ENCODE measurements at regions not wholly inside any gene's neighbourhood (a gene's known extent, or its start where the extent isn't known, plus 50 kb on each side); places are given as distances from the start of the nearest gene placed in this dataset.
"Not testable (repeated sequence)": the region's sequence is repeated elsewhere in the genome, so short reads cannot be mapped to it uniquely, and the experiment has no call there.

DNA sequence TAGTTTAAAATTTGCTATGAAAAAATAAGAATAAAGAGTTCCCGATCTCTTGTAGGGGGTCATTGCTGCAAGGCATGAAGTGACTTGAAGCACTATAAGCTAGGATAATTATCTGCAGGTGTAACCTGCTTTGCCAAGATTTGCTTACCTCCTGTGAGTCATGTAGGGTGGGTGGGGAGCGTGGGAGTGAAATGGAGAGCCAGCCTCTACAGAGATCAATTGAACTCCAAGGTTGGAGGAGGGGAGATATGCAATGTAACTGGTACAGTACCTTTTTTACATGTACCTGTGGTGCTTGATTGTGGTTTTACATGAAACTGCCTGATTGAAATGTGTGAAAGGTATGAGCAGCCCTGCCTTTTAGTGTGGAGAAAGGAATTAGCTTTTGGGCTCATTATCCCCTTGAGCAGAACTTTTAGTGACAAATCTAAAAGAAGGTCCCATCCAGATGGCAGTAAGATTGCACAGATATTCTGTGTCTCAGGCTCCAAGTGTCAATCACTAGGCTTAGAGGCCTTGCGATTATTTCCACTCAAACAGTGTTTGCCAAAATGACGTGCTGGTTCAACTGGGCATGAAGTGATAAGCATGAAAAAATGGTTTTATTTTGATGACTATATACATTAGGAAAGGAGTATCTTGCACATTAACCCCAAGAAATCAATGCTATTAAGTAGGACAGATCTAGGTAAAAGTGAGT, 138.6 kb upstream of the GRB10 start:
- no peak for DNase-seq (ENCODE audit: low read depth)
- H3K4me3 ChIP-seq (ENCODE audit: low read depth, low read length): no peak overlapping the region

DNA sequence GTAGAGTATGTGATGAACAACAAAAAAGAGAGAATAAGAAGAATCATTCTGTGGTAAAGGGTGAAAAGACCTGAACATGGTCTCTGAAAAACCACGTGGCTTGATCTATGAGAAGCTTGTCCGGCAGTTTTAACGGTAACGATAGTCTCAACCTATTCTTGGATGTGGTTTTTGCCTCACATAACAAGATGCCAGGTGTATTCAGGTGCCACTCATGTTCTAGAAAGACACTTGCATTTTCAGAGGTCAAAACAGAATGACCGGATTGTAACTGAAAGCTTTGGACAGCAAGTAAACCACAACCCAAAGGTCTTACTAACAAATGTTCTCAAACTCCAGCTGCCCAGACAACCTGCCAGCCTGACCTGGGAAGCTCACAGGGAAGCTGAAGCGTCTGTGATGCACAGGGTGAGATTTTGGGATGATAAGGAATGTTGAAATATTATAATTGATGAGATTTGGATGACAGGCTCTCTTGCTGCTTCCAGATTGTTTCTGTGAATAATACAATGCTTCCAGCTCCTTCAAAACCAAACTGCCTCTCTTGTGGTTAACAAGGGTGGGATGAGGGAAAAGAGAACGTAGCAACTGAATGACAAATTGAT, 137.4 kb upstream of the GRB10 start:
- DNase-seq (ENCODE audit: low read depth): no peak
- no peak overlapping the region for H3K4me3 ChIP-seq (ENCODE audit: low read depth, low read length)

DNA sequence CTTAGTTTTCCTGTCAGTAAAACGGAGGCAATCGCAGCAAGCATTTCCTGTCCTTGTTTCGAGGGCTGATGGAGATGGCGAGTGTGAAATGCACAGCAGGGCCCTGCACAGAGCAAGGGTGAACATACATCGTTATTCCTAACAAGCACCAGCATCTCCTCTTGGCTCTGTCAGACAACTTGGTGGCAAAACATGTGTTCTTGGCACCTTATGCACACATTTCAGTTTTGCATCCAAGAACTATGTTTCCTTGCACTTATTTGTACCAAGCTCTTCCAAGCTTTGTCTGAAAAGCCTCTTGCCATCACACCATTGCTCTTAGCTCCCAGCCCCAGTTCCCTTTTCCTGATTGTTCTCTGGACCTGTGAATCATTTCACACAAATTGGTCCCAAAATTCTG, 132.9 kb upstream of the GRB10 start:
- no peak overlapping the region for H3K4me3 ChIP-seq (ENCODE audit: low read depth, low read length)
- no peak for DNase-seq (ENCODE audit: low read depth)

DNA sequence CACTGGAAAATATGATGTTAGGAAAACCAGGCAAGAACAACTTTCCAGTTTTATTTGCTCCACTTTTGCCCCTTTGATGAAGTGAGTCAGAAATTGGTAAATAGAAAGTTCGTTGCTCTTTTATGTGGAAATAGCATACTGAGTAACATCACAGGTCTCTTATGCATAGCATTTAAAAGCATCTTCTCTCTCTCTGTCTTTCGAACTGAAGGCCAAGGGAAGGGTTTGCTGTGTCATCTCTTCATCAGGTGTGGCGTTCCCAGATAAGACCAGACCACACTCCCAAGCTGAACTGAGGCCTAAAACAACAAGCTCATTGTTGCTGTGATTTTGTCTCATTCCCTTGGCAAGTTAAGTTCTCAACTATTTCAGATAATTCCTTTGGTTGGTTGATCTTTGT, 131.8 kb upstream of the GRB10 start:
- H3K4me3 ChIP-seq (ENCODE audit: low read depth, low read length): no peak overlapping the region
- DNase-seq (ENCODE audit: low read depth): no peak

DNA sequence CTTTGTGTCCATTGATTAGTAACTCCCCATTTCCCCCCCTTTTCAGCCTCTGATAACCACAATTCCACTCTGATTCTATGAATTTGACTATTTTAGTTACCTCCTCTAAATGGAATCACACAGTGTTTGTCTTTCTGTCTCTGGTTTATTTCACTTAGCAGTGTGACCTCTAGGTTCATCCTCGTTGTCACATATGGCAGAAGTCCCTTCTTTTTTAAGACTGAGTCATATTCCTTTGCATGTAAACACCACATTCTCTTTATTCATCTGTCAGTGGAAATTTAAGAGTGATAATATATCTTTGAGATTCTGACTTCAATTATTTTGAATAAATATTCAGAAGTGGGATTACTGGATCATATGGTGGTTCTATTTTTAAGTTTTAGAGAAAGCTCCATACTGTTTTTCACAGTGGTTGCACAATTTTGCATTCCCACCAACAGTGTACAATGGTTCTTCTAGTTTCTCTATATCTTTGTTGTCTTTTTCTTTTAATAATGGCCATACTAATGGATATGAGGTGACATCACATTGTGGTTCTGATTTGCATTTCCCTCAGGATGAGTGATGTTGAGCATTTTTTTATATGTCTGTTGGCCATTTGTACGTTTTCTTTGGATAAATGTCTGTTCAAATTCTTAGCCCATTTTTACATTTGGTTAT, 126.1 kb upstream of the GRB10 start:
- no peak for DNase-seq (ENCODE audit: low read depth)
- no peak overlapping the region for H3K4me3 ChIP-seq (ENCODE audit: low read depth, low read length)

DNA sequence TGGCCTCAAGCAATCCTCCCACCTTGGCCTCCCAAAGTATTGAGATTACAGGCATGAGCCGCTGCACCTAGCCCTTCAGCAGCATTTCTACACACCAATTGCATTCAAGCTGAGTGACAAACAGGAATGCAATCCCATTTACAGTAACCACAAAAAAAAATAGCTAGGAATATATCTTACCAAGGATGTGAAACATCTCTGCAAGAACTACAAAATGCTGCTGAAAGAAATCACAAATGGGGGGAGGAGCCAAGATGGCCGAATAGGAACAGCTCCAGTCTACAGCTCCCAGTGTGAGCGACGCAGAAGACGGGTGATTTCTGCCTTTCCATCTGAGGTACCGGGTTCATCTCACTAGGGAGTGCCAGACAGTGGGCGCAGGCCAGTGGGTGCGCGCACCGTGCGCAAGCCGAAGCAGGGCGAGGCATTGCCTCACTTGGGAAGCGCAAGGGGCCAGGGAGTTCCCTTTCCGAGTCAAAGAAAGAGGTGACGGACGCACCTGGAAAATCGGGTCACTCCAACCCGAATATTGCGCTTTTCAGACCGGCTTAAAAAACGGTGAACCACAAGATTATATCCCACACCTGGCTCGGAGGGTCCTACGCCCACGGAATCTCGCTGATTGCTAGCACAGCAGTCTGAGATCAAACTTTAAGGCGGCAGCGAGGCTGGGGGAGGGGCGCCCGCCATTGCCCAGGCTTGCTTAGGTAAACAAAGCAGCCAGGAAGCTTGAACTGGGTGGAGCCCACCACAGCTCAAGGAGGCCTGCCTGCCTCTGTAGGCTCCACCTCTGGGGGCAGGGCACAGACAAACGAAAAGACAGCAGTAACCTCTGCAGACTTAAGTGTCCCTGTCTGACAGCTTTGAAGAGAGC, 116.1 kb upstream of the GRB10 start:
- not testable (repeated sequence) for H3K4me3 ChIP-seq (ENCODE audit: low read depth, low read length); DNase-seq (ENCODE audit: low read depth)

DNA sequence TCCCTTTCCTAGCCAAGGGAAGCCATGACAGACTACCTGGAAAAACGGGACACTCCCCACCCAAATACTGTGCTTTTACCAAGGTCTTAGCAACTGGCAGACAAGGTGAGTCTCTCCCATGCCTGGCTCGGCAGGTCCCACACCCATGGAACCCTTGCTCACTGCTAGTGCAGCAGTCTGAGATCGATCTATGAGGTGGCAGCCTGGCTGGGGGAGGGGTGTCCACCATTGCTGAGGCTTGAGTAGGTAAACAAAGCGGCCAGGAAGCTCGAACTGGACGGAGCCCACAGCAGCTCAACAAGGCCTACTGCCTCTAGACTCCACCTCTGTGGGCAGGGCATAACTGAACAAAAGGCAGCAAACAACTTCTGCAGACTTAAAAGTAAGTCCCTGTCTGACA, 104.4 kb upstream of the GRB10 start:
- DNase-seq (ENCODE audit: low read depth); H3K4me3 ChIP-seq (ENCODE audit: low read depth, low read length): not testable (repeated sequence)

DNA sequence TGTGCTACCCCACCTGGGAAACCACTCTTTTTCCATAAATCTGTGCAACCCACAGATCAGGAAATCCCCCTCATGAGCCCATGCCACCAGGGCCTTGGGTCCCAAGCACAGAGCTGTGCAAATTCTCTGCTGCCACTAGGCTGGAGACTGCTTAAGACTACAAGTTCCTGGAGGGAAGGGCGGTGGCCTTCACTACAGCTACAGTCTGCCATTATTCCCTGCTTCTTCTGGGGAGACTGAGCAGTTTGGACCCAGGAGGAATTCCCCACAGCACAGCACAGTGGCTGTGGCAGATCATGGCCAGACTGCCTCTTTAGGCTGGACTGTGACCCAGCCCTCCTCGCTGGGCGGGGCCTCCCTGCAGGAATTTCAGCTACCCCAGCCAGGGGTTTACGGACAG, 89.7 kb upstream of the GRB10 start:
- no peak overlapping the region for H3K4me3 ChIP-seq (ENCODE audit: low read depth, low read length)
- DNase-seq (ENCODE audit: low read depth): no peak

DNA sequence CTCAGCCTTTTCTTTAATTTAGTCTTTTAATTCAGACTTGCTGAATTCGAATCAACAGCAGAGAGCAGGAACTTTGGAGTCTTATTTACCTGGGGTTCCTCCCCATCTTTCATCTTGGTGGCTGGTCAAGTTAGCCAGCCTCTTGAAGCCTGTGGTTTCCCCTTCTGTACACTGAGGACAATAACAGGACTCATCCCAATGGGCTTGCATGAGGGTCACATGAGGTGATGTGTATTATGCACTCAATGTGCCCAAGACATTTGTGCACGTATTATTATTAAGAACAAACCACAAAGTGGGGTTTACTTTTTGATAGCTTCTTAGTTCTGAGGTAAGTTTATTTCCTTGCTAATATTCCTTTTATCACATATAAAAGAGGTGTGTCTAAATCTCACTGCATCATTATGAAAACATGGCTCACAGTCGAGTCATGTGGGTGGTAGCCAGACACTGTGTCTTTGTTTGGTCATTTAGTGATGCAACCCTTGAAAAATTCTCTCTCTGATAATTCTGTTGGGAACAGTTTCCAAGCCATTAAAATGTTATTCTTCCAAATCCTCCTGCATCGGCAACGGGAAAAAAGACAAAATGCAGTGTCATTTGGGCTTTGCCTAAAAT, 86.5 kb upstream of the GRB10 start:
- DNase-seq (ENCODE audit: low read depth): peak; percentile 64
- no peak overlapping the region for H3K4me3 ChIP-seq (ENCODE audit: low read depth, low read length)

DNA sequence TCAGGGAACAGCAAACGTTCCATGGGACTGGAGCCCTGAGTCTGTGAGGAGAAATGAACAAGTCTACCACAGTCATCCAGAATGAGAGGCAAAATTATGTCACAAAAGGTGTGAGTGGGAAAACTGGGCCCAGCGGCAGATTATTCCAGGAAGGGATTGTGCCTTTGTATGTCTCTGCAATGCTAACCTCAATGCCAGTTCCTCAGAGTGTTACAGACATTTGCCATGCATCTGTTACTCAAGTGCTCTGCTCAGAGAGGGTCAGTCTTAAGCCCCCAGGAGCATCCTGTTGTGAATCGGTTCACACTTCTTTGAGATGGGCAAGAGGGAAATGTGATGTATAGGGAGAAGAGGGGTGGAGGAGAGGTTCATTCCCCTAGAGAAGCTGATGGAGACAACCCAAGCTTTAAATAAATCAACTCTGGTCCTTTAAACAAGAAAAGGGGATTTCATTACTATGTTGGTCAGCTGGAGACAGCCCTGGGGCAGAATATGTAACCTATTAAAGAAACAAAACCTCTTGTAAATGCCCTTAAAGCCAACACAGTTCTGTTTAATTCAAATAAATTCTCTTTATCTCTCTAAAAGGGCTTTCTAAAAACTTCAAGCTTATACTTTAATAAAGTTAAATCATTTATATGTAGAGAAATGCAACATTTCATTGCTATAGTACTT, 85.9 kb upstream of the GRB10 start:
- H3K4me3 ChIP-seq (ENCODE audit: low read depth, low read length): no peak overlapping the region
- DNase-seq (ENCODE audit: low read depth): no peak

DNA sequence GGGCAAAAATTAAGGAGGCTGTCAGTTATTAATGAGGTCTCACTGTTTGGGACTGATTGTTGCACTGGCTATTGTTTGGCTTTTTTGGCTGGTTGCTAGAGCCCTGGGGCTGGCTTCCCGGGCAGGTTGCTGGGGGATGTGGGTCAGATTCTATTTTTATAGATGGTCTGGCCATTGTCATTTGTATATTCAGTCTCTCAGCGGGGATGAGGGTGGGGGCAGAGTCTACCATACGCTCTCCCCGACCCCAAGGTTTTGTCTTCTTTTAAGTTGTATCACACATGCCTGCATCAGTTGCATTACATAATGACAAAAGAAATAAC, 84.3 kb upstream of the GRB10 start:
- DNase-seq (ENCODE audit: low read depth): no peak
- no peak overlapping the region for H3K4me3 ChIP-seq (ENCODE audit: low read depth, low read length)

DNA sequence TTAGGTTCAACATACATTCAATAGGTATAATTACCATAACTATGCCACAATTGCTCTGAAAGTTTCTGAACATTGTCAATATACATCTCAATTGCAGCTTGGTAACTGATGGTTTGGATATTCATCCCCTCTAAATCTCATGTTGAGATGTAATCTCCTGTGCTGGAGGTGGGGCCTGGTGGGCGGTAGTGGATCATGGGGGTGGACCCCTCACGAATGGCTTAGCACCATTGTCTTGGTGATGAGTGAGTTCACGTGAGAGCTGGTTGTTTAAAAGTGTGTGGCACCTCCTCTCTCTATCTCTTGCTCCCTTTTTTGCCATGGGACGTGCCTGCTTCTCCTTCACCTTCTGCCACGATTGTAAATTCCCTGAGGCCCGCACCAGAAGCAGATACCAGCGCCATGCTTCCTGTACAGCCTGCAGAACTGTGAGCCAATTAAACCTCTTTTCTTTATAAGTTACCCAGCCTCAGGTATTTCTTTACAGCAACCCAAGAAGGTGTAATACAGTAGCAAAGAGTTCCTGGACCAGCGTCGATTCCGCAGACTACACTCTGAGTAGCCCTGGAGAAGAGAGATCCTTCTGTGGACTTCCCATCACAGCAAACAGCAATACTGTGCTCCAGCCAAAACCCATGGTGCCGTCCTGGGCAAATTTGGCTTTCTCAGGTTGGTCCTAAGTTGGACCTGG, 83.8 kb upstream of the GRB10 start:
- no peak overlapping the region for H3K4me3 ChIP-seq (ENCODE audit: low read depth, low read length)
- no peak for DNase-seq (ENCODE audit: low read depth)

DNA sequence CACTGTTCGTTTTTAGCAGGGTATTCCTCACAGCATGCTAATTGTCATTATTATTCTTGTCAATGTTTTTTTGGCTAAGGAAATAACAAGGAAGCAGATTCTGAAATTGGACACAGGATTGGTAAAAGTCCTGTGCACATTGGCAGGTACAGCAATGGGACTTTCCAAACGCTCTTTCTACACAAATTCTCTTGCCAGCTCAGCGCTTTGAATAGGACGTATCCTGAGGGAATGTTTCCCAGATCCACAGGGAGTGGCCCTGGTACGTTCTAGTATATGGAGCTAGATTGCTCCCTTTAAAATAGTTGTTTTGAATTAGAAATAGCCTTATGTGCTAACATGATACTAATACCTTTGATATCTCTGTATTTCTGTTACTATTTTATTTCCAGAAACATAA, 82.8 kb upstream of the GRB10 start:
- no peak overlapping the region for H3K4me3 ChIP-seq (ENCODE audit: low read depth, low read length)
- no peak for DNase-seq (ENCODE audit: low read depth)

DNA sequence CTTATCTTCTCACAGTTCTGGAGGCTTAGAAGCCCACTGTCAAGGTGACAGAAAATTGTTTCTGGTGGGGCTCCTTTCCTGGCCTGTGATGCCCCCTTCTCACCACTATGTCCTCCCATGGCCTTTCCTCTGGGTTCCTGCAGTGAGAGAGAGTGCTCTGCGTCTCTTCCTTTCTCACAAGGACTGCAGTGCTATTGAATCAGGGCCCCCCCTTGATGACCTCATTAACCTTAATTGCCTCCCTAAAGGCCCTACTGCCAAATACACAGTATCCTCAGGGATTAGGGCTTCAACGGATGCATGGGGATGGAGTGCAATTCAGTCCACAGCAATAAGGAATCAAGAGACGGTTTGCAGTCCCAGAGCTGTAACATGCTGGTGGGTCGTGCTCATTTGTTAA, 82.0 kb upstream of the GRB10 start:
- H3K4me3 ChIP-seq (ENCODE audit: low read depth, low read length): no peak overlapping the region

DNA sequence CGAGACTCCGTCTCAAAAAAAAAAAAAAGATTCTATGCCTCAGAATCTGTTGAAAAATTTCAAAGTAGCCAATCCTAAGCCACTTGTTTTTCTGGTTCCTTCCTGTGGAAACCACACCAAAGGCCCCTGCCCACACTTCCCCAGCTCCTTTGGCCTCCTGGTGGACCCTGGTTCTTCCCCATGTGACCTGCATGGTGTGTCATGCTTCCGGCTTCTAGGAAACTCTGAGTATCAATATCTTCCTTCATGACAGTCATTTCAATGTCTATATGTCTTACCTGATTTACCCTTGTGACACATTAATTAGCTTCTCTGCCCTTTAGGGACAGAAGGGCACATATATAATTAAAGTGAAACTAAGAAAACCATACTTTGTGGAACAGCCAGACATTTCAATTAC, 80.4 kb upstream of the GRB10 start:
- no peak overlapping the region for H3K4me3 ChIP-seq (ENCODE audit: low read depth, low read length)
- no peak for DNase-seq (ENCODE audit: low read depth)

More for the DNA sequence above, 82.0 kb upstream of the GRB10 start:
- no peak for DNase-seq (ENCODE audit: low read depth)

DNA sequence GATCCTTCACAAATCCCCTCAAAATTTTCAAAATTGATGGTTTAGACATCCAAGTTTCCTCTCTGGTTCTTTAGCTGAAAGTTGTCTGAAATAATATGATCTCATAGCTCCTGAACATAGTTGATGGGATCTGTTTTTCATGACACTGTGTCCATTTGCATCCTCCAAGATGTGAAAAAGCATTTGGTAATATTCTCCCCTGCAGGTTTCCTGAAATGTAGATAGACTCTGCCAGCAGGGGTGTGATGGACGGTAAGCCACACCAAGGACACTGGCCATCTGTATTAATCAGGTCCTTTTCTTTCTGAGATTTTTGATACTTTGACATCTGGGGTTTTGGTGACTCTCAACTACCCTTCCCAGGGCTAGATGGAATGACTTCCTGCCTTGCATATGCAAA, 79.6 kb upstream of the GRB10 start:
- H3K4me3 ChIP-seq (ENCODE audit: low read depth, low read length): no peak overlapping the region
- DNase-seq (ENCODE audit: low read depth): no peak

DNA sequence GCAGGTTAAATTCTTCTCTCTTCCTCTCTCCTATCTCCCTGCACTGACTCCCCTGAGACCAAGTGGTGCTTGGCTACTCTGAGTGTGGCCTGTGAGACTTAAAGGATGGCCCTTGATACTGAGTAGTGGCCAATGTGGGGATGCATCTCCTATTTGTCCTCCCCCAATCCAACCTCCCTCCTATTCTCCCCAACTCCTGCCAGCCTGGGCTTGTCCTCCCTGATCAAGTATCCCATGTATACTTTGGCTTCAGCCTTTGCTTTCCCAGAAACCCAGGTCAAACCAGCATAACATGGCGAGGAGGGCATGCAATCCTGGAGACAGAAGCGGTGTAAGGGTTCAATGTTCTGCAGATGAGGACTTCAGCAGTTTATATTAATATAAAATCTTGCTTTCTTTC, 77.9 kb upstream of the GRB10 start:
- H3K4me3 ChIP-seq (ENCODE audit: low read depth, low read length): no peak overlapping the region
- no peak for DNase-seq (ENCODE audit: low read depth)

DNA sequence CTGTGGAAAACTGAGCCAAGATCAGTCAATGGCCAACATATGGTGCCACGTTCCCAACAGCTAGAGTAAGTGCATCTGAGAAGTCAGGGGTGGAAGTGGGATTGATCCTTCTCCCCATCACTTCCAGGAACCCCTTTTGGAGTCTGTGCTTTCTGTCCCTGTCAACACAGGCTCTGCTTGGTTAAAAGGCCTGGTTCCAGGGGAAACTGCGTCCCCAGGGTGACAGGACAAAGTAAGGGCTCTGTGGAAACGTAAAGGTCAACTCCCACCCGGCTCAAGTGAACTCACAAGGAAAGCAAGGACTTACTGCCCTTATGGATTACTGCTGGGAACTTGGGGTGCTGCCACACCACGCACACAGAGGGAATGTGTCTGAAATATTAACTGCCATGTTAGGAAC, 77.5 kb upstream of the GRB10 start:
- no peak for DNase-seq (ENCODE audit: low read depth)
- H3K4me3 ChIP-seq (ENCODE audit: low read depth, low read length): no peak overlapping the region

Measured in skeletal muscle cell (primary cell).